ENCODE measurements at regions not wholly inside any gene's neighbourhood (a gene's known extent, or its start where the extent isn't known, plus 50 kb on each side); places are given as distances from the start of the nearest gene placed in this dataset.

DNA sequence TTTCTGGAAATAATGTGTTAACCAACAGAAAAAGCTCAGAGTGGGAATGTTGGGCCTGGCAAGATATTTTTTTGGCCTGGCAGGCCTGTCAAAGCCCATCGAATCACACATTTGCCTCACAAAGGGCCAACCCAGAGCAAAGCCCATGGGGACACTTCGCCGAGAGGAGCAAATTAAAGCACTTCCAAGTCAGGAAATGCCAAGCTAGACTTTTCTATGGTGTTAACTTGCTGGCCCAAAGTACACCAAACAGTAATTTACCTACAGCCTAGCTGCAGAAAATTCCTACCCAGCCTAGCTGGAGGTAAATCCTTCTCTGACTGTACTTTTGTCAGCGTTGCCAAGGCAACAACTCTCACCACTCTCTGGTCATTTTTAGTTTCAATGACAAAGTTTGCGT, 288.6 kb upstream of the LDB2 start:
- intact Hi-C loops (cut with micrococcal nuclease), result no loop called here

DNA sequence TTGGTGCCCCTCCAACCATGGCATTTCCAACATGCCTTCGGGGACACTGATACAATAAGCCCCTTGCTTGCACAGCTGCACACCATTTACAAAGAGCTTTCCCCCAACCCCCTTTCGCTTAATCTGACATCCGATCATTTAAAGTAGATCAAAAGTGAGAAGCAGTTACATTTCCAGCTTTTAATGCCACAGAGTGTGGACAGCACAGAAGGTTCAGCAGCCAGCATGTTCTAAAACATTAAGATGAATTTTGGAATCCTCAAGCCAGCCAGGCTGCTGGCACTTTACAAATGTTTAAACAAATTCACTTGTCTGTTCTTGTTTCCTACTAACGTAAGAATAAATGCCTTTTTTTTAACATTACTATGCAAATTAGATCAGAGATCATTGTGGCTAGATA, 284.4 kb upstream of the LDB2 start:
- intact Hi-C loops (cut with micrococcal nuclease), result no loop called here

DNA sequence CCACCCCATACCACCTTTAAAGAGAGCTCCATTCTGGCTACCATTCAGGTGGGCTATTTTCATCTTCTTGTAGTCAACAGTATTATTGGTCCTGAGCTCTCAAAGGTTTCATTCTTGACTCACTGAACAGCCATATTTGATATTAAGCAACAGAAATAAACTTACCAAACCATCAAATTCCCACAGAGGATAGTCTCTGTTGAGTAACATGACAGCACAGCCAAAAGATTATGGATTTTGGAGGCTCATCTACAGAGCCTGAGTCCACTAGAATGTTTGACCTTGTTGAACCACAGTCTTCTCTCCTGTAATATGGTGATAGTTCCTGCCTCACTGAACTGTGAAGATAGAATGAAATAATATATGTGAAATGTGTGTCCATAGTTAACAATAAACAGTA, 276.3 kb upstream of the LDB2 start:
- intact Hi-C loops (cut with micrococcal nuclease), result no loop called here

DNA sequence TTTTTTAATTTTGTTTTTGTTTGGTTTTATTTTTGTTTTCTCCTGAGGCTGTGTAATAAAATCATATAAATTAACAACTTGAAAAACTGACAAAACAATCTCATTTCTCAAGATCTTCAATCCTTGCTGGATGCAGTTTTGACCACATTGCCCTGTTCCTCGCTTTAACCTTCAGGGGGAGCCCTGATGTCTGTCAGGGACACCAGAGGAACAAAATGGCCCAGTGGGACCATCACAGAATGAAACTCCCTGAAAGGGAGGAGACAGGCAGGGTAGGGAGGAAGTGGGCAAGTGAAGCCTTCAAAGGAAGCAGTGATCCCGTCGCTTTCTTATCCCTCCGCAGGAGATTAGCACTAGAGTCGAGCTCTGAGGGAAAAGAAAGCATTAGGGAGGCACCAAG, 274.9 kb upstream of the LDB2 start:
- intact Hi-C loops (cut with micrococcal nuclease), result no loop called here

DNA sequence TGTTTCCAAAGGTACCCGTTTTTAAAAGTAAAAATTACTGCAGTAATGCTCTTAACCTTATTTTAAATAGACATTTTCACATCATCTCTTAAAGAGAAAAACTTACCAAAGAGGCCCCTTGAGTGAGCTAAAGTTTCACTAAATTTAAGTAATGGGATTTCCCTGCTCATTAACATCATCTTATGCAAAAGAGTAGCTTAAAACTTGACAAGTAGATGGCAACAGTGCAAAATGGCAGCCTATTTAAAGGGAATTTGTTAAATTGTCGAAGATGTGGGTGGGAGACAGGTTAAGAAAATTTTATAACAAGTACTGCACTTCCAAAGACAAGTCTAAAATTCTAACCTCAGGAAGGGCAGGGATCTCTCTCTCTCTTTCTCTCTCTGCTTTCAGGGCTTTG, 271.7 kb upstream of the LDB2 start:
- intact Hi-C loops (cut with micrococcal nuclease), result no loop called here

DNA sequence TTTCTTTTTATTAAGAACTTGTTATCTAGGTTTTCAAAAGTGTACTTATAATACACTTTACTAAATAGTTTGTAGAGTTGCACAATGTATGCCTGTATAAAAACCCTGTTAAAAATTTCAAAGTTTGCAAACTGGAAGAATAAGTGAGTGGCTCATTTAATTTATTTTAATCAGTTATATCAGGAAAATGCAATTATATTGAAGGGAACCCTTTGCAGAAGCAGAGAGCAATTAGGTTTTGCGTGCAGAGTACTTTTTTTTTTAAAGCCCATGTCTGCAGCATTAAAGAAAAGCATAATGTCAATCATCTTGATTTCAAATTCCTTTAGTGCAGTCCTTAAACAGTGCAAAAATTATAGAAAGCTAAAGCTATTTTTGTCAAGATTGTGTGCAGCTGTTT, 271.3 kb upstream of the LDB2 start:
- intact Hi-C loops (cut with micrococcal nuclease), result no loop called here

DNA sequence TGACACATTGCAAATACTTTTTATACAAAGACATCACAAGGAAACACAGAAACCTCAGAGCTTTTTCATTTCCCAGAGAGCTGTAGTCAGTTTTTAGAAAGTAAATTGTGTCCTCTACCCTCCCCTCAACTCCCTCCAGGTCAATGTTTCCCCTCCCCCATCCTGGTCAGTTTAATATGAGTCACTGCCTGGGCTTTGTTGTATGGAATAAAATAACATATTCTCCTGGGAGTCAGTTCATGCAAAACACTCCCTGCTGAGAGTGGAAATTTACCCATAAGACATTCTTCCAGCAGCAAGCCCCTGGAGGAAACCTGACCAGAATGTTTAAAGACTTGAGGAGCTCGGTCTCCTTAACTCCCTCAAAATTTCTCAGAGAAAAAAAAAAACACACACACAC, 270.1 kb upstream of the LDB2 start:
- intact Hi-C loops (cut with micrococcal nuclease), result no loop called here

DNA sequence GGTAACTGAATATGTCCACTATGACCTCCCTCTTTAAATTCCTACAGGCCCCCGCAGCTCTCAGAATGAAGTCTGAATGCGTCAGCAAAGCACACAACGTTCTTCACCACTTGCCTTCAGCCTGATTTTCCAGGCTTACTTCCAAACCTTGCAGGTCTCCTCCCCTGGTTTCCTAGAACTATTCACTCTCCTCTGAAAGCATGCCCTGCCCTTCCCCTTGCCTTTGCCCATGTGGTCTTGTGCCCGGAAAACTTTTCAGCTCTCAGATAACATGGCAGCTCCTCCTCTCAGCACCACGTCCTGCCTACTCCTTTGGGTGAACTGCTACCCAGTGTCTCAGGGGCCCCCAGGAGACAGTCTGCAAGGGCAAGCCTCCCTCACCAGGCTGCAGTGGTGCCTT, 268.5 kb upstream of the LDB2 start:
- intact Hi-C loops (cut with micrococcal nuclease), result no loop called here

DNA sequence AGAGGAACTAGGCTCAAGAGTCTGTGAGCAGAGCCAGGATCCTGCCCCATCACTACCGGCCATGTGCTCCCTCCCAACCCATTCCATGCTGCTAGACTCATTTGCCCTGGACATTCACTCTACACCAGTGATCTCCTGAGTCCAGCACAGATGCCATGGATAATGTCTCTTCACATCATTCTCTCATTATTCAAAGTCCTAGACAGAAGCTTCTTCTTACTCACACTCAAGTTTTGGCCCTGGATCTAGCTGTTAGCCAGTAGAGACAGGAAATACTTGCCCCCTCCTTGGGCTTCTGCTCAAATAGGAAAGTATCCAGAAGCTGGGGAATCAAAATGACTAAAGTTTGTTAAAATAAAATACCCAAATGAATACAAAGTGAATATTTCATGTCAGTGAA, 266.8 kb upstream of the LDB2 start:
- intact Hi-C loops (cut with micrococcal nuclease), result no loop called here

DNA sequence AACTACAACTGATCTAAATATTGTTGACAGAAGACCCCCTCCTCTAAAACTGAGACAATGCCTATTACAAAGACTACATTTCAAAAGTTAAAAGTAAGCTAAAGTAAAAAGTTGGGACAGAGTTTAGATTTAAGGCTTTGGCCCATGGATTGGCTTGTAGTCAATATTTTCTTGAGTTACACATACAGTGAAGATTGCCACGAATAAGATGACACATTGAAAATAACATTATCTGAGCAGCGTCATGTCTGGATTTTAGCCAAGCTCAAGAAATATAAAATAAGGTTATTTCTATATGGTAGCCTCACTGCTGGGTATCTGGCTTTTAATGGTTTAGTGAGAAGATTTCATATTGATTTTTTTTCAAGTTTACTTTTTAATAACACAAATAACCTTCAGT, 266.2 kb upstream of the LDB2 start:
- intact Hi-C loops (cut with micrococcal nuclease), result no loop called here

DNA sequence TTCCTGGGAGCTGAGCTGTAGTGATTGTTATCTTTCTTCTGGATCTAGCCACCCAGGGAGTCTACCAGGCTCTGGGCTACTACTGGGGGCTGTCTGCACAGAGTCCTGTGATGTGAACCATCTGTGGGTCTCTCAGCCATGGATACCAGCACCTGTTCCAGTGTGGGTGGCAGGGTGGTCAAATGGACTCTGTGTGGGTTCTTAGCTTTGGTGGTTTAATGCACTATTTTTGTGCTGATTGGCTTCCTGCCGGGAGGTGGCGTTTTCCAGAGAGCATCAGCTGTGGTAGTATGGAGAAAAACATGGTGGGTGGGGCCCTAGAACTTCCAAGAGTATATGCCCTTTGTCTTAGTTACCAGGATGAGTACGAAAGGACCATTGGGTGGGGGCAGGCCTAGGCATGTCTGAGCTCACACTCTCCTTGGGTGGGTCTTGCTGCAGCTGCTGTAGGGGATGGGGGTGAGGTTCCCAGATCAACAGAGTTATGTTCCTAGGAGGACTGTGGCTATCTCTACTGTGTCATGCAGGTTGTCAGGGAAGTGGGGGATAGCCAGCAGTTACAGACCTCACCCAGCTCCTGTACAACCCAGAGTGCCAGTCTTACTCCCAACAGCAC, 264.8 kb upstream of the LDB2 start:
- intact Hi-C loops (cut with micrococcal nuclease), result no loop called here

DNA sequence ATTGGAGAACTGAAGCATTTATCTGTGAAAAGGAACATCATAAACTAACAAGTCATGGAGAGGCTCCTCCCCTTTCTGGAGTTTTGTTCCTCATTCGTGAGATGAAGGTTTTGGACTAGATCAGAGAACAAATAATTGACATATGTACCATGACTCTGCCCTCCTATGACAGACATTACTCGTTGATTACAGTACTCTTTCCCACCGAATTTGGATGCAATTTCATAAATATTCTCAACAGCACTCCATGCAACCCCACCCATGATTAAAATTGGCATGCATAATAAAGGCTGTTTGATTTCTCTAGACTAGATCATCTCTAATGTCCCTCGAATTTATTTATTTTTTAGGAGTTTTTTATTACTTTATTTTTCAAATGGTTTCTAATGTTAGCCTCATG, 258.9 kb upstream of the LDB2 start:
- intact Hi-C loops (cut with micrococcal nuclease), result no loop called here

DNA sequence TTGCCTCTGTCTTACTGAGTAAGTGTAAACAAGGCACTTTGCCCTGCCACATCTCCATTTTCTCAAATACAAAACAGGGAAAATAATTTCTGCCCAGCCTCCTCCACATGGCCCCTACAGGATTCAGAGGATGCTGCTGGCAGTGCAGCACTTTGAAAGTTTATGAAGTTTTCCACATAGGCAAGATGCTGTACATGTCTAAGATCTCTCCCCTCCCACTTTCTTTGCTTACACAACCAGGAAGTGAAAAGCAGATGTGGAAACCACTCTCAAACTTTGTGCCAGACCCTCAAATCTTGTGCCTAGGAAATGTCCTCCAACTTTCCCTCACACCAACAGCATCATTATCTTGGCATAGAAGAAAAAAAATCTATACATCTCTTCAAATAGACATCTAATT, 257.0 kb upstream of the LDB2 start:
- intact Hi-C loops (cut with micrococcal nuclease), result no loop called here

DNA sequence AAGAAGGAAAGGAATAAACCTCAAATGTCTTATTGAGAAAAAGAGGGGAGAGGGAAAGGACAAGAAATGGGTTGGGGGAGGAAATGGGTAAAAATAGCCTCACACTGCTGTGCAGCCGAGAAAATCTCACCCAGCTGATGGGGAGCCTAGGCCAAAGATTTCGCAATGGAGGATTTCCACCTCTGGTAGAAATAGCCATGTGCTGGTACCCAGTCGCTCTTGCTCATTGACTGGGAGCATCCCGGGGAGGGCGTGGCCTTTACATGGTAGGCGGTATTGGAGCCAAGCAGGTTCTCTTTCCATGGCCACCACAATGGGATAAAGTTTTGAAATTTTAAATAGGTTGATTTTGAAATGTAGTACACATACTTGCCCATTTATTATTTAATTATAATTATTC, 255.1 kb upstream of the LDB2 start:
- intact Hi-C loops (cut with micrococcal nuclease), result no loop called here

DNA sequence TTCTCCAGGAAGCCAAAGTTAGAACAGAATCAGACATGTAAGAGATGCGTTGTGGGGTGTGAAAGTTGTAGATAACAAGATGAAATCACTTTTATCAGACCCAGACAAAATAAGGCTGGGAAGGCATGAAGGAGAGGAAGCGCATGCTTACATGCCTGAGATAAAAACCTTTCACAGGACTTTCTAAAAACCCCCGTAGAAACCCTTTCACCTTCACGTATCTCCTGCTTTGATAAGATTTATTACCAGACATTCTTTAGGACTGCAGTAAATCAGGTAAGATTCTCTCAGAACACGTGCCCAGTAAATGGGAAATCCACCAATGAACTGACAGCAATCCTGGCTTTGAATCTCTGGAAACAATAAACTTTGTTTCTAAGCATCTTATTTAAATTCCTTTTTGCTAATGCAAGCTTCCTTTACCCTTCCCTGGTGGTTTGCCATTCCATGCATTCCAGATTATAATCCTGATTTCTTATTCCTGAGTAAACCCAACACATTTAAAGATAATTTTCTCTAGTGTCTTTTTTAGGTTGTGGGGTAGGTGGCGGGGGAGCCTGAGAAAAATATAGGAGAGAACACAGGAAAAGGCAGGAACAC, 254.6 kb upstream of the LDB2 start:
- intact Hi-C loops (cut with micrococcal nuclease), result no loop called here

DNA sequence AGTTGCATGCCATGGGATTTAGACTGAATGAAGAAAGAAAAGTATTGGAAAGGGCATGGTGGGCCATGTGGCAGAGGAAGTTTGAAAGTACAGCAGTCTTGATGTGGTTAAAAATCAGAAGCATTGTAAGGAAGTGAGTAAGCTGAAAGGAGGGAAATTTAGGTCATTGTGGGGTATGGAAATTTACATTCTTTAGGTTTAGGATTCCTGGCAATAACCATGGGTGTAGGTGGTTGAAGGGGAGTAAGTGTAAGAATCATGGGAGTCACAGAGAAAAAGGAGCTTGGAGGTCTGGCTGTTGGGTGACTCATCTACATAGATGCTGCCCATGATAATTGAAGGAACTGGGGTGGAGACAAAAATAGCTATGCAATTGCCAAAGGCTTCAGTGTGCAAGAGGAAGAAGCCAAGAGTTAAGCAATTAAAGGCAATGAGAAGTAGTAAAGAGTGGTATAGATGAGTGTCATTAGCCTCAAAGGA, 243.8 kb upstream of the LDB2 start:
- intact Hi-C loops (cut with micrococcal nuclease), result no loop called here

DNA sequence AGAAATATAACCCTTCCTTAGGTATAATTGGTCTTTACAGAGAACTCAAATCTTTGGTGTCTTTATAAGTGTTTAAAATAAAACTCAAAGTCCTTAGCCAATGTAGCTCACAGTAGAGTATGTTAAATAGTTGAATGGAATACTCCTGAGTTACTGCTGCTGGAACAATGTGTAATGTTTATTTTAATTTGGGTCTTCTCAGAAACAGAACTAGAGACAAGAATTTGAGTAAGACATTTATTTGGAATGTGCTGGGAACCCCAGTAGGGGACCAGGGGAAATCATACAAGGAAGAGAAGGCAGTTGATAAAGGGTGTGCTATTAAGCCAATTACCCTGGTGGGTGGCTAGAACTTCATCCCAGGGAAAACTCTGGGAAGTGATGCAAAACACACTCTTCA, 240.4 kb upstream of the LDB2 start:
- intact Hi-C loops (cut with micrococcal nuclease), result no loop called here

DNA sequence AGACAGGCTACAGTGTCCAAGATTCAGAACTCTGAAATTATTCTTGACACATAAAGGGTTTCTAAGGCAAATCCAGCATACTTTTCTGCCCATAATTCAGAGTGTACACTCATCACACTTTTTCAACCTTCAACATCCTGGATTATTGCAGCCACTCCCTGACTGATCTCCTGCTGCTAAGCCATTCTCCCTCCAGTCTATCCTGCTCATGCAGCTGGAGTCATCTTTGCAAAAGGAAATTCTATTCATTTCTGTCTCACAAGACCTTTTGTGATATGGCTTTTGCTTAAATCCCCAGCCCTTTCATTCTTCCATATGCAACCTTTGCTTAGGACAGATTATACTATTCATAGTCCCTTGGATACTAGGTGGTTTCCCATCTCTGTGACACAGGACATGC, 236.1 kb upstream of the LDB2 start:
- intact Hi-C loops (cut with micrococcal nuclease), result no loop called here

DNA sequence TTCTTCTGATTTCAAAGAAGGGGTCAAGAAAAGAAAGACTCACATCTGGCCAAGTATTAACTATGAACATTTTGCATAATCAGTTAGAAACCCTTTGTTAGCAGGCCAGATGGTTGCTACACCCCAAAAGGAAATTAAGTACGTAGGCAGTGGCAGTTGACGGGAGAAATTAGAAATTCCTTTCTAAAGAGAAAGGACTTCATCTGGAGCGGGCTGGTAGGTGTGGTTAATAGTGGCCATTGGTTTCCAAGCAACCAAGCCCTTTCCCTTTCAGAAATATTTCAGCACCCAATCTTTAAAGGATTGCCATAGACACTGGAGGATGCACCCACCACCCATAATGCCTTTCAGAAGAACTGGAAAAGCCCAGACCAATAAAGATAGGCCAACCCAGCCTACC, 235.7 kb upstream of the LDB2 start:
- intact Hi-C loops (cut with micrococcal nuclease), result no loop called here

DNA sequence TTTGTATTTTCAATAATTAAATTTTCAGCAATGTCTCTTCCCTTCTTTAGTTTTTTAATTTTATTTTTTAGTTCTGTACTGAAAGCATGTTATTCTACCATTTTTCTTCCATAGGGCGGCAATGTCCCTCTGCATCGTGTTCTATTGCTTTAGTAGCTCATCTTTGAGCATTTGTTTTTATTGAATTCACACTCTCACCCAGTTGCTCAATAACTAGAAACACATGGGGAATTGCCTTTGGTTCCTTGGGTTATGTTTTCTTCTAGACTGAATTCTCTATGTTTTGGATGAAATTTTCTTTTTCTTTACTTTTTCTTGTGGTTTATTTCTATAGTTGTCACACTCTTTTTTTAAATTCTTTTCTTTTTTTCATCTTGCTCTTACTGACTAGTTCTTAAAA, 233.8 kb upstream of the LDB2 start:
- intact Hi-C loops (cut with micrococcal nuclease), result no loop called here

DNA sequence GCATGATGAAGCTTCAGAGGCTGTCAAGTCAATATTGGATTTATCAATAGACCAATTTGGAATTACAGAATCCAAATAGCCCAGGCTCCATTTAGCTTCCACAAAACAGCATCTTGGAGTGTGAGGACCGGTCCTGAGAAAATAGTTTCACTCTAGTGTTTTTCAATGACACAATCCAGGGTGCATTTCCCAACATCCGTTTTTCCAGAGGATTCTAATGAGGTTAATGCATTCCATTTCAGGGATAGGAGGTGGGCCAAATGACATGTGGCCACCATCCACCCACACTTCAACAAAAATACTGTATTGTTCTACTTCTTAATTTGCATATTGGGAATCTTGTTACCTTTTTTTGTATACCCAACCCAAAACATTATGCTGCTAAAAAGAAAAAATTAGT, 229.8 kb upstream of the LDB2 start:
- intact Hi-C loops (cut with micrococcal nuclease), result no loop called here

DNA sequence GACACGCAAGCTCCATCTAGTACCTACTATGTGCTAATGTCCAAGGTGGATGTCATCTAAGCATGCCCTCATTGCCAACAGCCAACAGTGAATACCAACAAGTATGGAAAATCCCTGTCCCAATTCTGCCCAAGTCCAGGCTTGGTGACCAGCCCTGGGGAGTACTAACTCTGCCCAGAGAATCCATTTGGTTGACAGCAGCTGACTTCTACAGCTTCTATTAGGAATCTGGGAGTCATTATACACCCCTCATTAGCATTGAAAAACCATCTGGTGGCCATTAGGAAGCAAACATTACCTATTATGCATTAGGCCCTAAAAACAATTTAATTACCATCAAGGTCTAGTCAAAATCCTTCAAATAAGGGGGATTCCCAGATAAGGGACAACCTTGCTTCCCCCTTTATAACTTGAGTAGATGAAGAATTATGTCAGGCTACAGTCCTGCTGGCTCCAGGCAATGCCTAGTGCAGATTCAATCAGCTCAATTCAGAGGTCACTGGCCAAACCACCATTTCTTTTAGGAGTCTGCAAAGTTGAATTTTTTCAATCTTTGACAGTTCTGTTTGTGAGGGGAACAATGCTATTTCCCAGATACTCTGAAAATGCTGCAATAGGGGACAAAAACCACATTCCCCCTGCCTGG, 228.0 kb upstream of the LDB2 start:
- intact Hi-C loops (cut with micrococcal nuclease), result no loop called here

DNA sequence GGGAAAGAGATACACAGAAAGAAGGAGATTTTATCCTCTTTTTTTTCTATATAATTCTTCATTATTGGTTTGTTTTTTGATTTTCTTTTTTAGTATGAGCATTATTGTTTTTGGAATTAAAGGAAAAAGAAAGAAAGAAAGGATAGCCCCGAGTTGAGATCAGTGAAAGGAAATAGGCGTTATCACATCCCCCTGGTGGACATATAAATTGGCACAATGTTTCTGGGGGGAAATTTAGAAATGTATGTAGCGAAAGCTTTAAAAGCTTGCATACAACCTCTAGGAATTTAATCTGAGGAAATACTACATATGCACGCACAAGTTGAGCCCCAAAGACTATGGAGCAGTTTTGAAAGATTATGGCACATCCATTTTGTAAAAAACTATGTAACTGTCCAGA, 226.3 kb upstream of the LDB2 start:
- intact Hi-C loops (cut with micrococcal nuclease), result no loop called here
